SU-DHL-6 (cell line): ENCODE measurements at regions not wholly inside any gene's neighbourhood (a gene's known extent, or its start where the extent isn't known, plus 50 kb on each side); places are given as distances from the start of the nearest gene placed in this dataset.

Experiments used
- H2AFZ ChIP-seq: fragments of 200-600 bp; sonication (generic); 2 replicates; pipeline ENCODE4 v1.6.1; 2014; ENCODE audit warnings: low read depth, mild to moderate bottlenecking, moderate library complexity, mixed read lengths, antibody characterized with exemption, low read length; ENCODE audit not compliant: severe bottlenecking
- H3F3A ChIP-seq: fragments of 200-600 bp; shearing (Covaris generic); 2 replicates; pipeline ENCODE4 v1.6.0; 2016; ENCODE audit warnings: antibody characterized with exemption, mild to moderate bottlenecking; ENCODE audit not compliant: insufficient read depth
- H3K27ac ChIP-seq: fragments of 200-600 bp; sonication (generic); 2 replicates; pipeline ENCODE4 v1.5.1; 2016; ENCODE audit warnings: low read depth, mild to moderate bottlenecking, low read length, moderate library complexity, mixed read lengths
- H3K27me3 ChIP-seq: fragments of 200-600 bp; sonication (generic), shearing (Covaris generic); 2 replicates; pipeline ENCODE4 v1.6.0; 2014; ENCODE audit warnings: mild to moderate bottlenecking, low read length
- H3K36me3 ChIP-seq: fragments of 200-600 bp; sonication (generic); 2 replicates; pipeline ENCODE4 v1.6.1; 2014; ENCODE audit warnings: mild to moderate bottlenecking, low read length, mixed read lengths
- H3K4me2 ChIP-seq: fragments of 300-600, 200-600 bp; shearing (Covaris generic), sonication (generic); 2 replicates; pipeline ENCODE4 v1.6.0; 2014; ENCODE audit warnings: low read length, low read depth, mild to moderate bottlenecking; ENCODE audit not compliant: poor library complexity, severe bottlenecking
- H3K4me3 ChIP-seq: fragments of 200-600 bp; sonication (generic); 2 replicates; pipeline ENCODE4 v1.5.1; 2014; ENCODE audit warnings: antibody characterized with exemption, low read length, mild to moderate bottlenecking, mixed read lengths; ENCODE audit not compliant: insufficient read depth, poor library complexity, severe bottlenecking
- H3K79me2 ChIP-seq: fragments of 200-600 bp; sonication (generic); 2 replicates; pipeline ENCODE4 v1.6.1; 2014; ENCODE audit warnings: mild to moderate bottlenecking, low read length, moderate library complexity; ENCODE audit not compliant: insufficient read depth
- H3K9ac ChIP-seq: fragments of 200-600 bp; sonication (generic); 2 replicates; pipeline ENCODE4 v1.7.0; 2014; ENCODE audit warnings: mild to moderate bottlenecking, low read length
- H3K9me2 ChIP-seq: fragments of 200-600 bp; sonication (generic); replicated peaks from 2 replicates; pipeline ENCODE4 v1.6.1; 2014; ENCODE audit warnings: low read length; ENCODE audit not compliant: insufficient read depth
- H3K9me3 ChIP-seq: fragments of 200-600 bp; sonication (generic); 2 replicates; pipeline ENCODE4 v1.6.1; 2014; ENCODE audit warnings: low read length, mixed read lengths; ENCODE audit not compliant: insufficient read depth
- H4K20me1 ChIP-seq: fragments of 200-600 bp; sonication (generic); 2 replicates; pipeline ENCODE4 v1.6.1; 2014; ENCODE audit warnings: low read depth, mild to moderate bottlenecking, antibody characterized with exemption, low read length, moderate library complexity, mixed read lengths
- EZH2phosphoT487 ChIP-seq: fragments of 200-600 bp; sonication (generic), shearing (Covaris generic); conservative IDR thresholded peaks from 2 replicates; pipeline ENCODE4 v1.6.1; 2018; ENCODE audit warnings: mild to moderate bottlenecking, antibody characterized with exemption, low read length, moderate library complexity, mixed read lengths
- TF ChIP-seq, protein P1 (sequence below): fragments of 200-600 bp; sonication (generic); IDR thresholded peaks from one replicate; pipeline ENCODE4 v1.5.1; 2017; ENCODE audit warnings: antibody characterized with exemption, mild to moderate bottlenecking, low read length, moderate library complexity; ENCODE audit not compliant: insufficient read depth, poor library complexity, severe bottlenecking

GRCh38 chr3:28022916-28023315, 218.5 kb upstream of the CMC1 start:
- Histone ChIP-seq H2AFZ (no peak overlapping the region), H3K9me2 (no peaks in the 10 kb centered on the region), H3K36me3 (no peaks in the 10 kb centered on the region), H3K79me2 (no peaks in the 10 kb centered on the region), H3K9me3 (no peaks in the 10 kb centered on the region), H3K4me2 (no peak overlapping the region), H3K27ac (no peak overlapping the region), H3K4me3 (no peak overlapping the region), H3K9ac (no peak overlapping the region), H3K27me3 (no peaks in the 10 kb centered on the region), H3F3A (no peaks in the 10 kb centered on the region), H4K20me1 (no peaks in the 10 kb centered on the region)
- no peak for TF ChIP-seq EZH2phosphoT487
- TF ChIP-seq, protein P1, sequence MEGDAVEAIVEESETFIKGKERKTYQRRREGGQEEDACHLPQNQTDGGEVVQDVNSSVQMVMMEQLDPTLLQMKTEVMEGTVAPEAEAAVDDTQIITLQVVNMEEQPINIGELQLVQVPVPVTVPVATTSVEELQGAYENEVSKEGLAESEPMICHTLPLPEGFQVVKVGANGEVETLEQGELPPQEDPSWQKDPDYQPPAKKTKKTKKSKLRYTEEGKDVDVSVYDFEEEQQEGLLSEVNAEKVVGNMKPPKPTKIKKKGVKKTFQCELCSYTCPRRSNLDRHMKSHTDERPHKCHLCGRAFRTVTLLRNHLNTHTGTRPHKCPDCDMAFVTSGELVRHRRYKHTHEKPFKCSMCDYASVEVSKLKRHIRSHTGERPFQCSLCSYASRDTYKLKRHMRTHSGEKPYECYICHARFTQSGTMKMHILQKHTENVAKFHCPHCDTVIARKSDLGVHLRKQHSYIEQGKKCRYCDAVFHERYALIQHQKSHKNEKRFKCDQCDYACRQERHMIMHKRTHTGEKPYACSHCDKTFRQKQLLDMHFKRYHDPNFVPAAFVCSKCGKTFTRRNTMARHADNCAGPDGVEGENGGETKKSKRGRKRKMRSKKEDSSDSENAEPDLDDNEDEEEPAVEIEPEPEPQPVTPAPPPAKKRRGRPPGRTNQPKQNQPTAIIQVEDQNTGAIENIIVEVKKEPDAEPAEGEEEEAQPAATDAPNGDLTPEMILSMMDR, result no peak

GRCh38 chr3:28028554-28028953, 212.9 kb upstream of the CMC1 start:
- Histone ChIP-seq H3K9me2 (no peaks in the 10 kb centered on the region), H3K27me3 (no peaks in the 10 kb centered on the region), H3K27ac (no peak overlapping the region), H3K36me3 (no peaks in the 10 kb centered on the region), H3K79me2 (no peaks in the 10 kb centered on the region), H3K9ac (no peak overlapping the region), H2AFZ (no peak overlapping the region), H4K20me1 (no peaks in the 10 kb centered on the region), H3K4me2 (no peak overlapping the region), H3K4me3 (no peak overlapping the region), H3K9me3 (no peaks in the 10 kb centered on the region), H3F3A (no peaks in the 10 kb centered on the region)
- TF ChIP-seq EZH2phosphoT487, result no peak
- TF ChIP-seq, protein P1, result no peak

GRCh38 chr3:28033059-28033784, 208.2 kb upstream of the CMC1 start:
- TF ChIP-seq EZH2phosphoT487, result no peak
- TF ChIP-seq, protein P1, result no peak
- H3K4me3 ChIP-seq, result no peak overlapping the region

More at GRCh38 chr3:28033059-28033784, 208.2 kb upstream of the CMC1 start:
- H4K20me1 ChIP-seq, result no peaks in the 10 kb centered on the region
- H3K9me2 ChIP-seq, result no peaks in the 10 kb centered on the region
- H3K27ac ChIP-seq, result no peak overlapping the region
- H3K36me3 ChIP-seq, result no peaks in the 10 kb centered on the region
- H3K27me3 ChIP-seq, result no peaks in the 10 kb centered on the region
- no peaks in the 10 kb centered on the region for H3K79me2 ChIP-seq
- H2AFZ ChIP-seq, result no peak overlapping the region
- no peaks in the 10 kb centered on the region for H3F3A ChIP-seq
- H3K9me3 ChIP-seq, result no peaks in the 10 kb centered on the region
- no peak overlapping the region for H3K9ac ChIP-seq
- no peak overlapping the region for H3K4me2 ChIP-seq
